NCI-H128 (cell line): ENCODE measurements at regions not wholly inside any gene's neighbourhood (a gene's known extent, or its start where the extent isn't known, plus 50 kb on each side); places are given as distances from the start of the nearest gene placed in this dataset.

Experiments
- DNase-seq: peaks from one replicate; lab custom pipeline; 2025; ENCODE audit not compliant: unreplicated experiment; lab: John Stamatoyannopoulos, UW

GRCh38 chr11:27216270-27217149, 146.5 kb downstream of the CCDC34 start:
- no peak for DNase-seq

DNA sequence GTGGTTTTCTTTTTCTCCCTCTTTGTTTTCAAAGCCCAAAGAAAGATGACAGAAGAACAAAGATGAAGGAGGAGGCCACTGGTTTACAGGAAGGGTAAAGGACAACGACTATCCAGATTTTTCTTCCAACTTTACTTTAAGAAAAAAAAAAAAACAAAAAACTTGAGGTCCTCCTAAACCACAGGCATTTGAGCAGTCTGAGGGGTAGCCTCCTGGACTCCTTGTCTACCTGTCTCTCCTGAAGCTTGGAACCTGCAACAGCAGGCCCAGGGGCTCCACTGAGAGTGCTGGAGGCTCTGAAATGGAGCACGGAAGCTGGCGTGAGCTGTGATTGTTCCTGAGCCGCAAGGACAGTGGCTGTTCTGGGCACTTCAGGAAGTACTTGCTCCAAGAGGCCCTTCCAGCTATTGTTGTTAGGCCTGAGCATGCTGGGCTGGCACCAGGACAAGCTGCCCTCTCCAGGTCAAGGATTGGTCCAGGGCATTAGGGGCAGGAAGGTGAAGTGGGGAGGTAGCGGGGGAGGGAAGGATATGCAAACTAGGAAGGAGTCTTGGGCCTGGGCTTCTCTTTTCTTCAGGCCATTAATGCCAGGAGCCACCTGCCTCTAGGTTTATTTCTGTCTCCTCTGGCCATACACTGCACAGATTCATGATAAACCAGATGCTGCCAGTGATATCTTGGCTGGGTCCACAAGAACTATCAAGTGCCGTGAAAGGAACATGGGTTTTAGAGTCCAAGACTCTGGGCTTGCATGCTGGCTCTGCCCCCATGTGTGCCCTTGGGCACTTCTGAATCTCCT, 147.3 kb downstream of the CCDC34 start:
- DNase-seq, result no peak

DNA sequence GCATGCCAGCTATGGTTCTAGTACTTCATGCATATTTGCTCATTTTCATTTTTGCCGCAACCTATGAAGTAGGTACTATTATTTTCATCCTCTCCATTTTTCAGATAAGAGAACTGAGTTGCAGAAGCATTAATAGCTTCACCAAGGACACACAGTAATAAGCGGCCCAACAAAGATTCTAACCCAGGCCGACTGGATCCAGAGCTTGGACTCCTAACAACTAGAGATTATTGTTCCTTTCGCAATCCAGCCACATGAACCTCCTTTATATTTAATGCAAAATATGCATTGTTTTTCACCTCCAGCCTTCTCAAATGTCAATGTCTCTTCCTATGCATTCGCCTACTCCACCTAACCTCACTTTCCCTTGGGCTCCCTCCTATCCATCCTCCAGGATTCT, 148.3 kb downstream of the CCDC34 start:
- no peak for DNase-seq

GRCh38 chr11:27213232-27213660, 149.8 kb downstream of the CCDC34 start:
- DNase-seq, result no peak

GRCh38 chr11:27212248-27212780, 150.7 kb downstream of the CCDC34 start:
- no peak for DNase-seq

DNA sequence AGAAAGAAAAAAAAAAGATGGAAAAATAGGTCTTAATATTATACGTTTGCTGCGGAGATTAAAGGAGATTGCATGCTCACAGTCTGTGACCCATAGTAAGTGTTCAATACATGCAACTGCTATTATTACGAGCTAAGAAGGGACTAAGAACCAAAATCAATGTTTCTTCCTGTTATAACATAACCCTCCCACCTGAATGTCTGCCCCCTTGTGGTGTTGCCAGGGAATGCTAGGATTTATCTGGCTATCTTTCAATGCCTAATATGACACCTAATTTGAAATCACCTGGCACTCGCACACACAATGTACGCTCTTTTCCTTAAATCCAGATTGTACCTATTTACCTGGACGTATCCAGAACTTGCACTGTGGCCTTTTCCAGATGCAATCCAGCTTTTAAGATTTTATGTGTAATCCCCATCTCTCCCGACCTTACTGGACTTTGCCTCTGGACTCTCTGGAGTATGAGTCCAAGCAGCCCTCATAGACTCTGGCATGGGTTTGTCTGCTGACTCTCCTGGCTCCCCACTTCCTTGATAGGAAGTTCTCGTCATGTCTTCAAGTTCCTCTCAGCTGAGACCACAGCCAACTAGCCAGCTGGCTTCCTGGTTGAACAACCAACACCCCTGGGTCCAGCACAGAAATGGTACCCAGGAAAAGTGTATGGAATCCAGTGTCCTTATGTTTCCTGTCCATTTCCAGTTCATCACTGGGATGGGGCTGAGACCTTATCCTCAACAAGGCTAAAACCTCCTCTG, 151.5 kb downstream of the CCDC34 start:
- DNase-seq, result no peak

DNA sequence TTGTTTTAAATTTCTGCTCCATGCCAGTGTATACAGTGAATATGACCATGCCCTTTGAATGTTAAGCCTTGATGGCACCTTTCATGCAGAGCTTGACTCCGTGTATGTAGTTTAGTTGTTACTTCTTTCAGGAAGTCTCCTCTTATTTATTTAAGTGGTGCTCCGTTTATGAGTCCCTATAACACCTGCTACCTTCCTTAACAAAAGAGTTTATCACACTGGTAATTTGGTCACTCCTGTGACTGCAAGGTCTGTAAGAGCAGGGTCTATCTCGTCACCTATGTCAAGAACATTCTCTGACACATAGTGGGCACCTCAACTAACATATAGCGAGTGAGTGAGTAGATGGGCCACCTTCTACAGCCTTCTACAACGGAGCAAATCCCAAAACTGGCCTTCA, 152.5 kb downstream of the CCDC34 start:
- DNase-seq, result no peak

DNA sequence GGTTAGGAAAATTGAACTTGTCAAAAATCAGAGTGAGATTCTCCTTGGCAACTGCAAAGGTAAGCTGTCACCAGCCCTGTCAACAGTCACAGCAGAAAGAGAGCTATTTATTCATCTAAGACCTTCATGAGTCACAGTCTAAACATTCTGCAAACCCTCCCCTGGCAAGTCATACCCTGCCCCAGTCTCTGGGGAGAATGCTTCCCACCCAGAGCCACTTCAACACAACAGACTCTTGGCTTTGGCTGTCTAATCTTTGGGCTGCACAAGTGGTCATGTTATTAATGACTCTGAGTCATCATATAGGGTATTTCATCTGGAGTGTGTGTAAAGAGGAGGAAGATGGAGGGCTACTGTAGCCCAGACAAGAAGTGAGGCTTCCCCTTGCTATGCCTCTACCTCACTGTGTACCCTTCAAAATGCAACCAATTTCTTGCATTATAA, 153.4 kb downstream of the CCDC34 start:
- DNase-seq, result peak; percentile 7

DNA sequence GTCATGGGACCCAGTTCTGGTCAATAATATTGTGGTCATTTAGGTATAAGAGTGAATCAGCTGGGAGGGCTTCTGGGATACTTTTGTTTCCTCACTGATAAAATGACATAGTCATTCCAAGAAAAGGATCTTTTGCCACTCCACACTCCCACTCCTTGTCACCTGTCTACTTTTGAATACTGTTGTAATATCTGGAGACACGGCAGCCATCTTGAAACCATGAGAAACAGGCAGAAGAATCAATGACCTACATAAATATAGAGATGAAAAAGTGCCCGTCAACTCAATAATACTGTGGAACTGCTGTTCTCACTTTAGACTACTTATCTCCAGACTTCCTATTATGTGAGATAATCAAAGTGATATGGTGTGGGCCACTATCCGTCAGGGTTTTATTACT, 154.2 kb downstream of the CCDC34 start:
- no peak for DNase-seq

- DNase-seq, result no peak
Observed at GRCh38 chr11:27207025-27207650, 155.9 kb downstream of the CCDC34 start.

DNA sequence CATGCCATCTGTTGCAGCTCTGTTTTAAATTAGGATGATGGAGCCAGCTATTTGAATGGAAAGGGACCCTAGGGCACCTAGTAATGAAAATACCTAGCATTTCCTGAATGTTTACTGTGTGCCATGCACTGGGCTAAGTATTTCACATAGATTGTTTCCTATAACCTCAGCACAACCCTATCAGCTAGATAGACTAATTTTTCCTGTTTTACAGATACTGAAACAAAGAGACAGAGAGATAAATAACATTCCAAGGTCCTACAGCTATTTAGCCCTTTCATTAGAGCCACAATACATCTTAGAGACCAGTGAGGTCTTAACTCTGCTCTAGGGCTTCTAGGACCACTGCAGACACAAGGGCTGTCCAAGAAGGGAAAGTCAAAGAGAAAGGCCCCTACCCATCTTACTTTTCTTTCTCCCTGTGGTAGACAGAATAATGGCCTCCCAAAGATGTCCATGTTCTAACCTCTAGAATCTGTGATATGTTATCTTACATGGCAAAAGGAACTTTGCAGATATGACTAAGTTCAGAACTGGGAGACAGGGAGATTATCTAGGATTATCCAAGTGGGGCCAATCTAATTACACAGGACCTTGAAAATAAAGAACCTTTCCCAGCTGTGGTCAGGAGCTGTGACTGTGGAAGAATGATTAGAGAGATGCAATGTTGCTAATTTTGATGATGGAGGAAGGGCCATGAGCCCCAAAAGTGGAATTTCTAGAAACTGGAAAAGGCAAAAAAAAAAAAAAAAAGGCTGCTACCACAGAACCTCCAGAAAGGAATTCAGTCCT, 157.0 kb downstream of the CCDC34 start:
- DNase-seq, result no peak

DNA sequence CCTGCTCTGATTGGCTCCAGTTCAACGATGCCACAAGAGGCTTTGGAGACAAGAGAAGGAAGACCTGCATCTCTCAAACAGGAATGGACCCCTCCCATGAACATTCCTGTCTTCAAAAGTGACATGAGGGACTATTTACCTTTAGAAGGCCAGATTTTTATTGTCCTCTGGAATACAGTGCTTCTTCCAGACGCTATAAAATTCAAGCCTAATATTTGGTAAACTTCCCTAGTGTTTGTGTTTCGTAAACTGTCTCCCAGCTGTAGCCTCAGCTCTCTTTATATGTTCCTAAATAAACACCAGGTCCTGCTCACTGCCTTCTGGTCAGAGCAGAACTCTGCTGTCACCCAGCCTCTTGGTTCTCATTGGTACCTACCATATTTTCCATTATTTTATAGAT, 157.8 kb downstream of the CCDC34 start:
- no peak for DNase-seq

DNA sequence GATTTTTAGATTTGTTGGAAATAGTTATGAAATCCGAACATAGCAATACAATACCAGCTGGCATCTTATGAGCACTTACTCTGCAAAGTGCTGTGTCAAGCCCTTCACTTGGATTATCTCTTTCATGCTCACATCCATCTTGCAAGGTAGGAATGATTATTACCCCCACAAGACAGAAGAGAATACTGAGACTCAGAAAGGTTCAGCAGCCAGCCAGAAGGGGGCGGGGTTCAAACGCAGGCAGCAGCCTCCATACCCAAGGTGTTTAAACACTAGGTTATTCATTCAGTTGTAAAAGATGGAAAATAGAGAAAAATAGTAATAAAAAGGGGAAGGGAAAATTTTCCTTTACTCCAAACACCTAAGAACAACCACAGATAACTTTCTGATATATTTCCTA, 158.5 kb downstream of the CCDC34 start:
- DNase-seq, result no peak

- DNase-seq, result no peak
Observed at GRCh38 chr11:27203077-27203647, 159.9 kb downstream of the CCDC34 start.

- DNase-seq, result peak; percentile 36
Observed at GRCh38 chr11:27201454-27202302, 161.1 kb downstream of the BBOX1 start.

- no peak for DNase-seq
Observed at GRCh38 chr11:27200779-27201453, 160.3 kb downstream of the BBOX1 start.

DNA sequence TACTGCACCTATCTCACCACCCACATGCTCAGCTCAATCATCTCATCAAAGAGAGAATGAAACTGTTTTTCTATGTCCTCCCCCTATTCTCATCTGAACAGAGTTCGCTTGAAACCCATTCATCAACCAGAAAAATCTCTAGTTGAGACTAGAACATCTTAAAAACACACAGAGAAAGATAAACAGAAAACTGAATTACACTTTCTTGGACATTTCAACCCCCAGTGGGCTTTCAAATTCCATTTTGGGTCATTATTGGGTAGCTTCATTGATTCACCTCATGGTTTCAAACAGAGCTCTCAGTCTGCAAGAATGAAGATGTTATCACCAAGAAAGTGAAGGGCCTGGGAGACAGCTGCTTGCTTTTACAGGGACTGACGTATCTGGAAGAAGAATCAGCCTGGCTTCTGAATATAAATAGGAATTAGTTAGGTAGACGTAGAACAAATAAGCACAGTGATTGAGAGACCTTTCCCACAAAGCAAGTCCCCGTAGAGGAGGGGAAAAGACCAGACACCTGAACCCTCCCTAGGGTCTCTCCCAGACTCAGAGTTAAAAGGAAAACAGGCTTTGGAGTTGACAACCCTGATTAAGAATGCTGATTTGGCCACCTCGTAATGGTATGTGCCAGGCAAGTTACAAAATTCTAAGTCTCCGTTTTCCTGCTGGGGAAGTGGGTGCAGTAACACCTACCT, 155.7 kb downstream of the BBOX1 start:
- DNase-seq, result no peak

GRCh38 chr11:27195837-27196202, 155.2 kb downstream of the BBOX1 start:
- no peak for DNase-seq
